H9 (cell line): ENCODE measurements at regions not wholly inside any gene's neighbourhood (a gene's known extent, or its start where the extent isn't known, plus 50 kb on each side); places are given as distances from the start of the nearest gene placed in this dataset.
"Not testable (repeated sequence)": the region's sequence is repeated elsewhere in the genome, so short reads cannot be mapped to it uniquely, and the experiment has no call there.

Experiments
- DNase-seq: peaks from one replicate; pipeline ENCODE4 v3.0.0-alpha.2; 2017
- H2AFZ ChIP-seq: one replicate; pipeline ENCODE4 v1.6.1; 2013; ENCODE audit warnings: mild to moderate bottlenecking, low read length, control low read depth, moderate library complexity
- H2AK5ac ChIP-seq: 2 replicates; pipeline ENCODE4 v1.6.1; 2013; ENCODE audit warnings: low read length, control low read depth, mixed read lengths; ENCODE audit not compliant: insufficient read length
- H2BK120ac ChIP-seq: one replicate; pipeline ENCODE4 v1.6.1; 2013; ENCODE audit warnings: low read depth, mild to moderate bottlenecking, low read length, control low read depth, inconsistent platforms; ENCODE audit not compliant: poor library complexity, severe bottlenecking
- H2BK12ac ChIP-seq: 2 replicates; pipeline ENCODE4 v1.6.1; 2013; ENCODE audit warnings: low read length, control low read depth, mixed read lengths, low read depth; ENCODE audit not compliant: insufficient read length
- H2BK15ac ChIP-seq: 2 replicates; pipeline ENCODE4 v1.6.1; 2013; ENCODE audit warnings: low read depth, low read length, control low read depth
- H2BK20ac ChIP-seq: one replicate; pipeline ENCODE4 v1.6.1; 2013; ENCODE audit warnings: low read depth, mild to moderate bottlenecking, low read length, control low read depth, inconsistent platforms; ENCODE audit not compliant: poor library complexity, severe bottlenecking
- H2BK5ac ChIP-seq: 2 replicates; pipeline ENCODE4 v1.6.1; 2013; ENCODE audit warnings: low read length, control low read depth, mixed read lengths; ENCODE audit not compliant: insufficient read length
- H3K14ac ChIP-seq: 2 replicates; pipeline ENCODE4 v1.6.1; 2013; ENCODE audit warnings: low read length, control low read depth; ENCODE audit not compliant: insufficient read depth
- H3K18ac ChIP-seq: 2 replicates; pipeline ENCODE4 v1.6.1; 2013; ENCODE audit warnings: low read depth, mild to moderate bottlenecking, mixed read lengths, low read length, control low read depth; ENCODE audit not compliant: insufficient read length
- H3K23ac ChIP-seq: 2 replicates; pipeline ENCODE4 v1.6.1; 2013; ENCODE audit warnings: low read length, control low read depth, mixed read lengths, low read depth; ENCODE audit not compliant: insufficient read length
- H3K23me2 ChIP-seq: 2 replicates; pipeline ENCODE4 v1.6.1; 2013; ENCODE audit warnings: low read depth, mild to moderate bottlenecking, mixed read lengths, low read length, control low read depth; ENCODE audit not compliant: insufficient read length, poor library complexity, severe bottlenecking
- H3K27ac ChIP-seq: 2 replicates; pipeline ENCODE4 v1.5.1; 2013; ENCODE audit warnings: low read length, control low read depth, mixed read lengths, low read depth; ENCODE audit not compliant: insufficient read length
- H3K27me3 ChIP-seq: 2 replicates; pipeline ENCODE4 v1.6.1; 2013; ENCODE audit warnings: low read length, control low read depth, inconsistent platforms; ENCODE audit not compliant: insufficient read depth
- H3K4ac ChIP-seq: 2 replicates; pipeline ENCODE4 v1.6.1; 2013; ENCODE audit warnings: low read depth, mild to moderate bottlenecking, control low read depth, inconsistent platforms, low read length, moderate library complexity
- H3K4me1 ChIP-seq: 2 replicates; pipeline ENCODE4 v1.6.1; 2013; ENCODE audit warnings: low read length, control low read depth, inconsistent platforms; ENCODE audit not compliant: insufficient read depth
- H3K4me2 ChIP-seq: 2 replicates; pipeline ENCODE4 v1.6.1; 2013; ENCODE audit warnings: low read length, control low read depth, mixed read lengths; ENCODE audit not compliant: insufficient read length, insufficient read depth
- H3K56ac ChIP-seq: 2 replicates; pipeline ENCODE4 v1.6.1; 2013; ENCODE audit warnings: low read depth, mild to moderate bottlenecking, mixed read lengths, low read length, control low read depth; ENCODE audit not compliant: insufficient read length
- H3K79me1 ChIP-seq: 2 replicates; pipeline ENCODE4 v1.6.1; 2013; ENCODE audit warnings: low read depth, mild to moderate bottlenecking, moderate library complexity, low read length, control low read depth, inconsistent platforms; ENCODE audit not compliant: insufficient read depth, poor library complexity, severe bottlenecking
- H3K79me2 ChIP-seq: 2 replicates; pipeline ENCODE4 v1.6.1; 2013; ENCODE audit warnings: low read length, control low read depth, inconsistent platforms; ENCODE audit not compliant: insufficient read depth
- H3K9ac ChIP-seq: 2 replicates; pipeline ENCODE4 v1.6.1; 2013; ENCODE audit warnings: low read length, control low read depth, mixed read lengths; ENCODE audit not compliant: insufficient read length; ENCODE audit errors: extremely low read depth
- H3K9me3 ChIP-seq: one replicate; pipeline ENCODE4 v1.6.1; 2013; ENCODE audit warnings: low read depth, low read length, inconsistent platforms; ENCODE audit not compliant: control insufficient read depth
- H3T11ph ChIP-seq: one replicate; pipeline ENCODE4 v1.6.1; 2013; ENCODE audit warnings: mild to moderate bottlenecking, low read length, control low read depth, inconsistent platforms
- H4K20me1 ChIP-seq: one replicate; pipeline ENCODE4 v1.6.1; 2013; ENCODE audit not compliant: control insufficient read depth, insufficient read length, insufficient read depth
- H4K5ac ChIP-seq: 2 replicates; pipeline ENCODE4 v1.6.1; 2013; ENCODE audit warnings: low read depth, mild to moderate bottlenecking, mixed read lengths, low read length, control low read depth; ENCODE audit not compliant: insufficient read length
- H4K8ac ChIP-seq: replicated peaks from 2 replicates; pipeline ENCODE4 v1.6.1; 2013; ENCODE audit warnings: low read length, control low read depth, mixed read lengths, low read depth; ENCODE audit not compliant: insufficient read length
- H4K91ac ChIP-seq: 2 replicates; pipeline ENCODE4 v1.6.1; 2013; ENCODE audit warnings: low read depth, mild to moderate bottlenecking, moderate library complexity, mixed read lengths, low read length, control low read depth; ENCODE audit not compliant: insufficient read length
- H3K27ac Mint-ChIP-seq, 3 experiments: 2 replicates in 2 of 3; 3 replicates in 1 of 3; pipeline ENCODE4 v1.8.0; 2020 to 2021; ENCODE audit warnings: mixed read lengths in 3 of 3, mild to moderate bottlenecking in 1 of 3, moderate library complexity in 1 of 3
- H3K27me3 Mint-ChIP-seq: 2 replicates; pipeline ENCODE4 v1.8.0; 2021; ENCODE audit warnings: low read depth, mild to moderate bottlenecking, moderate library complexity, mixed read lengths
- H3K36me3 Mint-ChIP-seq, 3 experiments: 2 replicates in 2 of 3; 3 replicates in 1 of 3; pipeline ENCODE4 v1.8.0; 2020 to 2021; ENCODE audit warnings: low read depth in 3 of 3, mixed read lengths in 3 of 3; ENCODE audit not compliant: insufficient read depth in 1 of 3
- H3K4me1 Mint-ChIP-seq, 2 experiments: 2 replicates each; pipeline ENCODE4 v1.8.0; 2020; ENCODE audit warnings: mixed read lengths in 2 of 2
- H3K4me3 Mint-ChIP-seq, 2 experiments: 2 replicates in 1 of 2; 3 replicates in 1 of 2; pipeline ENCODE4 v1.8.0; 2020 to 2021; ENCODE audit warnings: mild to moderate bottlenecking in 2 of 2, mixed read lengths in 2 of 2, moderate library complexity in 1 of 2
- H3K9me3 Mint-ChIP-seq, 2 experiments: 2 replicates in 1 of 2; 3 replicates in 1 of 2; pipeline ENCODE4 v1.8.0; 2020; ENCODE audit warnings: mild to moderate bottlenecking in 2 of 2, mixed read lengths in 2 of 2, moderate library complexity in 1 of 2
- WGBS: extraction: QIAGEN DNeasy Blood & Tissue Kit; methylation state at CpG from one replicate; pipeline ENCODE4 v1.1.7; 2013; ENCODE audit warnings: missing lambda C conversion rate, low lambda C conversion rate, mixed read lengths; ENCODE audit not compliant: insufficient read length; ENCODE audit errors: extremely low coverage; 5-methylcytosine and 5-hydroxymethylcytosine counted together

GRCh38 chr7:65105650-65106203, 99.2 kb upstream of the ERV3-1 start:
- not testable (repeated sequence) for H3K14ac ChIP-seq, H3K9me3 Mint-ChIP-seq, H2BK120ac ChIP-seq, H3K4ac ChIP-seq, H3T11ph ChIP-seq, H2AK5ac ChIP-seq, H4K8ac ChIP-seq, H3K36me3 Mint-ChIP-seq, H4K5ac ChIP-seq, H3K4me2 ChIP-seq, H3K4me1 ChIP-seq, H3K27me3 Mint-ChIP-seq, H2BK15ac ChIP-seq, H2BK5ac ChIP-seq, H3K23ac ChIP-seq, H2BK12ac ChIP-seq, H3K27ac Mint-ChIP-seq, H3K79me1 ChIP-seq, H3K18ac ChIP-seq, H4K91ac ChIP-seq, H2BK20ac ChIP-seq, H3K4me3 Mint-ChIP-seq, H3K9ac ChIP-seq, H3K79me2 ChIP-seq, H3K23me2 ChIP-seq, H3K4me1 Mint-ChIP-seq, H3K27me3 ChIP-seq, H2AFZ ChIP-seq, H3K9me3 ChIP-seq, H3K56ac ChIP-seq, H3K27ac ChIP-seq, DNase-seq, H4K20me1 ChIP-seq
- no CpG with 5 or more reads among the region's 1 CpG for WGBS

GRCh38 chr7:65100499-65100898, 94.0 kb upstream of the ERV3-1 start:
- H2AK5ac ChIP-seq, H3K56ac ChIP-seq, H3K27ac ChIP-seq, H3K27me3 ChIP-seq, H3K23ac ChIP-seq, H2BK20ac ChIP-seq, H3K79me1 ChIP-seq, H2BK15ac ChIP-seq, H3T11ph ChIP-seq, H3K4me1 ChIP-seq, H3K4me3 Mint-ChIP-seq, H4K91ac ChIP-seq, H2BK12ac ChIP-seq, H2AFZ ChIP-seq, H2BK120ac ChIP-seq, H3K27me3 Mint-ChIP-seq, H3K4me1 Mint-ChIP-seq, DNase-seq, H3K23me2 ChIP-seq, H3K18ac ChIP-seq, H3K27ac Mint-ChIP-seq, H3K4ac ChIP-seq, H3K79me2 ChIP-seq, H2BK5ac ChIP-seq, H3K9me3 Mint-ChIP-seq, H3K9ac ChIP-seq, H4K8ac ChIP-seq, H4K20me1 ChIP-seq, H3K36me3 Mint-ChIP-seq, H3K9me3 ChIP-seq, H4K5ac ChIP-seq, H3K14ac ChIP-seq, H3K4me2 ChIP-seq: not testable (repeated sequence)
- no CpG with 5 or more reads among the region's 4 CpGs for WGBS
